ENCODE measurements at regions not wholly inside any gene's neighbourhood (a gene's known extent, or its start where the extent isn't known, plus 50 kb on each side); places are given as distances from the start of the nearest gene placed in this dataset.

GRCh38 chr6:139828751-139829519 is 454.5 kb upstream of the CITED2 start:
- no peaks in the 10 kb centered on the region for H3K79me2 ChIP-seq (ENCODE audit: insufficient read depth)

GRCh38 chr6:139825935-139826374 is 451.5 kb upstream of the CITED2 start:
- in situ Hi-C loops (cut with MboI): no loop called here
- Histone ChIP-seq H3K36me3 (ENCODE audit: low read depth) (no peaks in the 10 kb centered on the region), H3K79me2 (ENCODE audit: insufficient read depth) (no peaks in the 10 kb centered on the region), H4K20me1 (ENCODE audit: insufficient read depth) (no peaks in the 10 kb centered on the region), H3K4me1 (ENCODE audit: insufficient read depth) (no peaks in the 10 kb centered on the region), H3K9me3 (ENCODE audit: low read depth) (no peaks in the 10 kb centered on the region), H3K4me3 (no peak overlapping the region), H3K27ac (no peak overlapping the region), H2AFZ (no peak overlapping the region), H3K9ac (no peak overlapping the region), H3K27me3 (replicated peaks; ENCODE audit: insufficient read depth) (no peaks in the 10 kb centered on the region), H3K4me2 (ENCODE audit: unreplicated experiment) (no peak overlapping the region), H3K9me2 (ENCODE audit: insufficient read depth) (no peaks in the 10 kb centered on the region), H3F3A (ENCODE audit: insufficient read depth) (no peaks in the 10 kb centered on the region)
- TF ChIP-seq EZH2 (IDR thresholded peaks at IDR 0.05; ENCODE audit: insufficient read depth, poor library complexity, severe bottlenecking): no peak
- TF ChIP-seq EZH2phosphoT487 (IDR thresholded peaks at IDR 0.05; ENCODE audit: insufficient read depth, low read depth): no peak
- no peak for DNase-seq
- WGBS, 2 experiments (ENCODE audit: low coverage in 1 of 2, low lambda C conversion rate in 2 of 2, missing lambda C conversion rate in 2 of 2): 77 to 80% methylated on average over 5 of the region's 5 CpGs

More at GRCh38 chr6:139828751-139829519, 454.5 kb upstream of the CITED2 start:
- no peak for TF ChIP-seq EZH2phosphoT487 (IDR thresholded peaks at IDR 0.05; ENCODE audit: insufficient read depth, low read depth)
- TF ChIP-seq EZH2 (IDR thresholded peaks at IDR 0.05; ENCODE audit: insufficient read depth, poor library complexity, severe bottlenecking): no peak
- Histone ChIP-seq H4K20me1 (ENCODE audit: insufficient read depth) (no peaks in the 10 kb centered on the region), H3K4me1 (ENCODE audit: insufficient read depth) (no peaks in the 10 kb centered on the region), H3K27ac (no peak overlapping the region), H3K9me3 (ENCODE audit: low read depth) (no peaks in the 10 kb centered on the region), H3K4me3 (no peak overlapping the region), H3K9me2 (ENCODE audit: insufficient read depth) (no peaks in the 10 kb centered on the region), H3K27me3 (replicated peaks; ENCODE audit: insufficient read depth) (no peaks in the 10 kb centered on the region), H3F3A (ENCODE audit: insufficient read depth) (no peaks in the 10 kb centered on the region), H3K36me3 (ENCODE audit: low read depth) (no peaks in the 10 kb centered on the region), H2AFZ (no peak overlapping the region; the same call in 1 of the 2 replicates), H3K9ac (no peak overlapping the region), H3K4me2 (ENCODE audit: unreplicated experiment) (no peak overlapping the region)
- in situ Hi-C loops (cut with MboI): no loop called here
- WGBS, 2 experiments (ENCODE audit: low coverage in 1 of 2, low lambda C conversion rate in 2 of 2, missing lambda C conversion rate in 2 of 2): 68 to 71% methylated on average over 10 of the region's 10 CpGs
- no peak for DNase-seq

- no peak overlapping the region for H3K9ac ChIP-seq
Measured at GRCh38 chr6:139824864-139825263, 450.4 kb upstream of the CITED2 start.

GRCh38 chr6:139823808-139824126 is 449.3 kb upstream of the CITED2 start:
- Histone ChIP-seq H3K4me2 (ENCODE audit: unreplicated experiment) (no peak overlapping the region), H3K27me3 (replicated peaks; ENCODE audit: insufficient read depth) (no peaks in the 10 kb centered on the region), H3K9me3 (ENCODE audit: low read depth) (no peaks in the 10 kb centered on the region), H3K79me2 (ENCODE audit: insufficient read depth) (no peaks in the 10 kb centered on the region), H3K27ac (no peak overlapping the region), H3K9ac (no peak overlapping the region), H3F3A (ENCODE audit: insufficient read depth) (peaks cover 13% of the 10 kb centered on the region; the same call in 1 of the 2 replicates), H3K4me3 (no peak overlapping the region), H3K36me3 (ENCODE audit: low read depth) (no peaks in the 10 kb centered on the region), H4K20me1 (ENCODE audit: insufficient read depth) (no peaks in the 10 kb centered on the region), H3K9me2 (ENCODE audit: insufficient read depth) (no peaks in the 10 kb centered on the region), H2AFZ (0 out of 2 replicates have a peak overlapping the region, but pooled peaks have one; percentile 1), H3K4me1 (ENCODE audit: insufficient read depth) (peaks cover 16% of the 10 kb centered on the region)
- 36 to 47% methylated on average over 1 of the region's 1 CpG for WGBS, 2 experiments (ENCODE audit: low coverage in 1 of 2, low lambda C conversion rate in 2 of 2, missing lambda C conversion rate in 2 of 2)
- TF ChIP-seq EZH2 (IDR thresholded peaks at IDR 0.05; ENCODE audit: insufficient read depth, poor library complexity, severe bottlenecking) (no peak), EZH2phosphoT487 (IDR thresholded peaks at IDR 0.05; ENCODE audit: insufficient read depth, low read depth) (no peak)
- no peak for DNase-seq
- in situ Hi-C loops (cut with MboI): no loop called here

More at GRCh38 chr6:139824864-139825263, 450.4 kb upstream of the CITED2 start:
- in situ Hi-C loops (cut with MboI): no loop called here
- Histone ChIP-seq H2AFZ (no peak overlapping the region), H3K4me2 (ENCODE audit: unreplicated experiment) (no peak overlapping the region), H3K9me2 (ENCODE audit: insufficient read depth) (no peaks in the 10 kb centered on the region), H3K4me3 (no peak overlapping the region), H3K36me3 (ENCODE audit: low read depth) (no peaks in the 10 kb centered on the region), H4K20me1 (ENCODE audit: insufficient read depth) (no peaks in the 10 kb centered on the region), H3K9me3 (ENCODE audit: low read depth) (no peaks in the 10 kb centered on the region), H3K4me1 (ENCODE audit: insufficient read depth) (peaks cover 7% of the 10 kb centered on the region), H3F3A (ENCODE audit: insufficient read depth) (peaks cover 5% of the 10 kb centered on the region; the same call in 1 of the 2 replicates), H3K27ac (no peak overlapping the region), H3K79me2 (ENCODE audit: insufficient read depth) (no peaks in the 10 kb centered on the region), H3K27me3 (replicated peaks; ENCODE audit: insufficient read depth) (no peaks in the 10 kb centered on the region)
- no peak for TF ChIP-seq EZH2phosphoT487 (IDR thresholded peaks at IDR 0.05; ENCODE audit: insufficient read depth, low read depth)
- 81 to 85% methylated on average over 2 of the region's 2 CpGs for WGBS, 2 experiments (ENCODE audit: low coverage in 1 of 2, low lambda C conversion rate in 2 of 2, missing lambda C conversion rate in 2 of 2)
- peak; percentile 22 for DNase-seq

All from GM23248 (cell line).